ENCODE measurements at regions not wholly inside any gene's neighbourhood (a gene's known extent, or its start where the extent isn't known, plus 50 kb on each side); places are given as distances from the start of the nearest gene placed in this dataset.

DNA sequence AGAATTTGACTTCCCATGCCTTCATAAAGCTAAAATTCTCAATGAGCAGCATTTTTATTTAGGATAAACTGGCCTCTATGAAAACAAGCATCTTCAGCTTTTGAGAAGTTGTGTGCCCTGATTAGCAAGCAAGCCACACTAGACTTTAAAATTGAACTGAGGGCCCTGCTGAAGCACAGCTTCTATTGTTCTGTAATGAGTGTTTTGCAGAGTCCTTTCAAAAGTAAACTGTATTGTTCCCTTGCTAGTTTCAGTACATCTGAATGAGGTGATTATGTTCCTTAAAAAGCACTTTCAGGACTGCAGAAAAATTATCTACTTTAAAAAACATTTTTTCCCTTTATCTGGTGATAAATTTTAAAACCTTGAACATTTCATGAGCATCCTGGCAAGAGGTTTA, 113.3 kb upstream of the PRPS1L1 start:
- TF ChIP-seq, protein P1, sequence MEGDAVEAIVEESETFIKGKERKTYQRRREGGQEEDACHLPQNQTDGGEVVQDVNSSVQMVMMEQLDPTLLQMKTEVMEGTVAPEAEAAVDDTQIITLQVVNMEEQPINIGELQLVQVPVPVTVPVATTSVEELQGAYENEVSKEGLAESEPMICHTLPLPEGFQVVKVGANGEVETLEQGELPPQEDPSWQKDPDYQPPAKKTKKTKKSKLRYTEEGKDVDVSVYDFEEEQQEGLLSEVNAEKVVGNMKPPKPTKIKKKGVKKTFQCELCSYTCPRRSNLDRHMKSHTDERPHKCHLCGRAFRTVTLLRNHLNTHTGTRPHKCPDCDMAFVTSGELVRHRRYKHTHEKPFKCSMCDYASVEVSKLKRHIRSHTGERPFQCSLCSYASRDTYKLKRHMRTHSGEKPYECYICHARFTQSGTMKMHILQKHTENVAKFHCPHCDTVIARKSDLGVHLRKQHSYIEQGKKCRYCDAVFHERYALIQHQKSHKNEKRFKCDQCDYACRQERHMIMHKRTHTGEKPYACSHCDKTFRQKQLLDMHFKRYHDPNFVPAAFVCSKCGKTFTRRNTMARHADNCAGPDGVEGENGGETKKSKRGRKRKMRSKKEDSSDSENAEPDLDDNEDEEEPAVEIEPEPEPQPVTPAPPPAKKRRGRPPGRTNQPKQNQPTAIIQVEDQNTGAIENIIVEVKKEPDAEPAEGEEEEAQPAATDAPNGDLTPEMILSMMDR (conservative IDR thresholded peaks at IDR 0.05; ENCODE audit: low read length), result no peak
- TF ChIP-seq EZH2phosphoT487 (IDR thresholded peaks at IDR 0.05; ENCODE audit: borderline replicate concordance, low read depth, low read length), result no peak
